CD4-positive, alpha-beta T cell treated with Interleukin-10 for 1 hour (primary cell): ENCODE measurements at regions not wholly inside any gene's neighbourhood (a gene's known extent, or its start where the extent isn't known, plus 50 kb on each side); places are given as distances from the start of the nearest gene placed in this dataset.
A peak's percentile ranks its signal among the peaks of the same experiment; 100 is the strongest.

Source experiments
- DNase-seq: peaks from one replicate; pipeline ENCODE4 v3.0.0-alpha.2; 2020

- no peak for DNase-seq
Measured at GRCh38 chr3:87390821-87391220, 114.4 kb upstream of the POU1F1 start.

DNA sequence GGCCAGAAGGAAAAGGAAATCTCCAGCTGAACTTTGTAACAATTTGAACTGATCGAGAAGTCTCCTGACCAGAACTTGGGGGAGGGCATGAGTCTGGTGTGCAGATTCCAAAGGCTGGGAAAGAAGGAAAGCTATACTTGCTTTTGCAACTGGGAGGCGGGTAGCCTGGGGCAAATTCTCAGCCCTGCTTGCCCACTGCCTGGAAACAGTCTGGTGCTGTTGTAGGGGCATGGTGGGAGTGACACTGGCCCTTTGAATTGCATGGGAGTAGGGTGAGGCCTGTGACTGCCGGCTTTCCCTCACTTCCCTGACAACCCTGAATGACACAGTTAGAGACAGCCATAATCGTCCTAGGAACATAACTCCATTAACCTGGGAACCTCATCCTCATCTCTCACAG is 114.0 kb upstream of the POU1F1 start:
- DNase-seq = no peak

DNA sequence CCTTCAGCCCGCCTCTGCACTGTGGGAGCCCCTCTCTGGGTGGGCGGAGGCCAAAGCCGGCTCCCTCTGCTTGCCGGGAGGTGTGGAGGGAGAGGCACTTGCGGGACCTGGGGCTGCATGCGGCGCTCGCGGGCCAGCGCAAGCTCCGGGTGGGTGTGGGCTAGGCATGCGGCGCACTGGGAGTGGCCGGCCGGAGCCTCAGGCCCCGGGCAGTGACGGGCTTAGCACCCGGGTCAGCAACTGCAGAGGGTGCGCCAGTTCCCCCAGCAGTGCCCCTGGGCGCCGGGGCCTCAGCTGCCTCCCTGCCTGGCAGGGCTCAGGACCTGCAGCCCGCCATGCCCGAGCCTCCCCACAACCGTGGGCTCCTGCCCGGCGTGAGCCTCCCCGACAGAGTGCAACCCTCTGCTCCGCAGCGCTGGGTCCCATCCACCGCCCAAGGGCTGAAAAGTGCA is 98.9 kb upstream of the POU1F1 start:
- DNase-seq = no peak

DNA sequence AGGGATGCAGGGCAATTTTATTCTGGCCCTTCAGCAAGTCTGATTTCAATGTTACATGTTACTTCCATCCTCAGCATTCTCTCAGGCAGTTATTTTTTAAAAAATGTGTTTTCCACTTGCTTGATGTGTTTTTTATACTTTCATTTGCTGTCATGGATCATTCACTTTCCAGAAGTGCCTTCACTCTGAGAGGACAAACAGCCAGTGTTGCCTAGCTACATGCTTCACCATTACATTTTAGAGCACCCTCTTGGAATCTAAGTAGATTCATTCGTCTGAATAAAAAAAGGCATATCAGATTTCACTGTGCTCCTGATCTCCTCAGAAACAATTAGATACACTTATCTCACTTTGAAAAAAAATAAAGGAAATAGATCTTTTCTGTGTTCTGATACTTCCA is 93.6 kb upstream of the POU1F1 start:
- DNase-seq = no peak

GRCh38 chr3:87367736-87368135 is 91.4 kb upstream of the POU1F1 start:
- no peak for DNase-seq

GRCh38 chr3:87363721-87364120 is 87.3 kb upstream of the POU1F1 start:
- DNase-seq = no peak

- DNase-seq = no peak
Measured at GRCh38 chr3:87361956-87362355, 85.6 kb upstream of the POU1F1 start.

DNA sequence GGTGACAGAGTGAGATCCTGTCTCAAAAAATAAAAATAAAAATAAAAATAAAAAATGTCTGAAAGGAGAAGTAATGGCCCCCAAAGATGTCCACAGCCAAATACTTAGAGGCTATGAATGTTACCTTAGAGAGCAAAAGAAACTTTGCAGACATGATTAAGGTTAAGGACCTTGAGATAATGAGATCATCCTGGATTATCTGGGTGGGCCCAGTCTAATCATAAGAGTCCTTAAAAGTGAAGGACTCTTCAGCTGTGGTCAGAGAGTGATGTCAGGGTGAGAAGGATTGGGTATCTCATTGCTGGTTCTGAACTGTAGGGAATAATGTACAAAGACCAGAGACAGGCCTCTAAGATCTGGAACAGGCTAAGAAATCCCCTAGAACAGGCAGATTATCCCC is 84.9 kb upstream of the POU1F1 start:
- DNase-seq = no peak

GRCh38 chr3:87359826-87360225 is 83.4 kb upstream of the POU1F1 start:
- DNase-seq = no peak

- no peak for DNase-seq
Measured at GRCh38 chr3:87359025-87359424, 82.6 kb upstream of the POU1F1 start.

DNA sequence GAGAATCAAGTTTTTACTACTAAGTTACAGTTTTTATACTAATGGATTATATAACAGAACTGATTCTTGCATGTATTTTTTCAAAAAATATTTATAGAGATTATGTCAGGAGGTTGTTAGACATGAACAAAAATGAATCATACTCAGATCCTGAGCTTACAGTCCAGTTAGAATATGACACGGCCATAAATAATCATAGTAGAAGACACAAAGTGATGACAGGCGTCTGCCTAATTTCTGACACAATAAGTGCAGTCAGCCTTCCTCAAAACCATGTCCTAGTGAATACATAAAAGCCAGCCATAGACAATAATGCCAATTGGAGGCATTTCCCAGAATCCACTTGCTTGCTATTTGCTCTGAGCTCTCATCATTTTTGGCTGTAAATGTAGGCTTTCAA is 81.7 kb upstream of the POU1F1 start:
- DNase-seq = no peak

DNA sequence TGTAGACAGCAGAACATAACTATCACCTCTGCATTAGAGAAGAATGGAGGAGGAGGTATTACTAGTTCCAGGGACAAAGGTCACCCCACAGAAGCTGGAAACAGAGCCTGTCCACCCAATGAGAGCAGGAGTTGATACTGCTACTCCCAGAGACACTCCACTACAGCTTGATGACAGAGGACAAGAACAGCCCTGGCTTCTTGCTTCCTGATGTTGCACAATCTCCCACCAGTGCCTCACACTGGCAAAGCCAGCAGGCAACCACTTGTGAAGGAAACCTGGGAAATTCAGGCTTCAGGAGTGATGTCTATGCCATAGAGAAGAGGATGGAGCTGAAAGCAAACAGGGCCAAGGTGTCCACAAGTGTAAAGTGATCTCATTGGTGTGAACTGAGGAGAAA is 78.0 kb upstream of the POU1F1 start:
- no peak for DNase-seq

GRCh38 chr3:87351937-87352336 is 75.6 kb upstream of the POU1F1 start:
- DNase-seq = no peak

DNA sequence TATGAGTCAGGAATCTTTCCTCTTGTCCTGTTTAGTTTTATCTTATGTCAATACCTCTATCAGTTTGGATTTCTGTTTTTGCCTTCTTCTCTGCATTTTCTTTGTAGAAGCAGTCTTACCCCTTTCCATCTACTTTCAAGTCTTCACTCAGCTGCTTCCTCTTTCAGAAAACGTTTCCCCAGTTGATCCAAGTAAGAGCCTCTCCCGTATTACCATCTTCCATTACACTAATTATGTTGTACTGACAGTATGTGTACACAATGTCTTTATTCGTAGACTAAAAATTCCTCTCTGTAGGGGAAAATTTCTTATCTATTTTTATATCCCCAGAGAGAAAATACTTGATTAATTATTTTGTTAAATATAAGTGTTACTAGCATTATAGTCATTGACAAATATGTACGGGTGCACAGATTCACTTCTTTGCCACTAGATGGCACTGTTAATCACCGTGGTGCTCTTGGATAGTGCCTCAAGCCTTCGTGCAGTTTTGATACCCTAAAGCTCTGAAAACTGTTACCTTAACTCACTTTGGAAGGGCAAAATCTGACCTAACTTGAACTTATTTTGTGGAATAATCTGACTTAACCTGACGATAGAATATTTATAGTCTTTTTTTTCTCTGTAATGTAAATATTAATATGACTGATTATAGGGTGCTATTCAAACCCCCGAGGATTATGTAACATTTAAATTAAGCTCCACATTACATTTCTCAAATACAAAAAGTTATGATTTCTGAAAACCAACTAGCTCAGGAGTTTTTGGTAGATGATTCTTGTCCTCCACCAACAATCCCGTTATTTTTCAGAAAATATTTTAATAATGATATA is 74.2 kb upstream of the POU1F1 start:
- DNase-seq = peak; percentile 56

DNA sequence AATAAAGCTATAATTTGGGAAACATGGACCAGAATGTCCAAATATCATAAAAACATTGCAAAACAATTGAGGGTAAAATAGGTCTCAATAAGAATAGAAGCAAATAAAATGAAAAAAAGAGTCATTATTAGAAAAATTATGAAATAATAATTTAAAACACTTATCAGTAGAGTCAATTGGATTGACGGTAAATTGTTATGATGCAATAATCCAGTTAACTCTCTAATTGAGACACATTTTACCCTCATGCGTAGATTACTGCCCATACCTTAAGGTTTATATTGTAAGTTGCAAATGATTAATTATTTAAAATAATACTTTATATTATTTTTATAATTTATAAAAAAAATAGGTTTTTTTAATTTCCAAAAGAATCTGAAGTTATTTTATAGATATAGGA is 73.4 kb upstream of the POU1F1 start:
- DNase-seq = no peak

DNA sequence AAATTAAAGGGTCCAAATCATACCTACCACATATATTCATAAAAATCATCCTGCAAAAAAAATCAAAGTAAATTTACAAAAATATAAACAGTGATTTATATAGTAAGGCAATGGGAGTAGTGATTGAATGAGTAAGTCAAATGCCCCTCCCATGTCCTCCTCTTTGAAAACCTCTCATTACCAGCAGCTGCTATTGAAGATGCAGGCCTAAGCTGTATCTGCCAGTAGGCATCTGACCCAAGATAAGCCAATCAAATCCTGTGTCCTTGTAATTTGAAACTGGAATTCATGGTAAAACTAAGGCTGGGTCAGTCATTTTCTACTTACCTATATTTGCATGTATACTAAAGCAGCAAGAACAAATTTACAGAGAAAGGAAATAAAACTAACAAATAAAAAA is 60.4 kb upstream of the POU1F1 start:
- DNase-seq = no peak

- no peak for DNase-seq
Measured at GRCh38 chr3:87335931-87336330, 59.5 kb upstream of the POU1F1 start.

DNA sequence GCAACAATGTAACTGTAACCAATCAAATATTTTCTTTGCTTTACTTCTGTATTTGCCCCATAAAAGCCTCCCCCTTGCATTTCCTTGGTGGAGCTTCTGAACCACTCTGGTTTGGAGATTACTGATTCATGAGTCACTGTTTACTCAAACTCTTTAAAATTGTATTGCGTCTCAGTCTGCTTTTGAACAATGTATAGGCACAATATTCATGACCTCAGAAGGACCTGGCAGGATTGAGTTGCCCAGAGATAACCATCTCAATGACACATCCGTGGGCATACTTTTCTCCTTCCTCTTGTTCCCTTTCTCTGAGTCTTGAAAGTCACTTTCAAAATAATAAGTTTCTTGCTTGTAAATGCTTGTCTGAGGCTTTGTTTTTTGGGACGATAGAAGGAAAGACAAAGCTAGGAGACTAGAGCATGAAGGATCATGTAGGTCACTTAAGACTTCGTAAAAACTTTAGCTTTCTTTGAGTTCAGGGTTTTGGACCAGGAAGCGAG is 57.1 kb upstream of the POU1F1 start:
- DNase-seq = no peak

- DNase-seq = no peak
Measured at GRCh38 chr3:87332789-87333188, 56.4 kb upstream of the POU1F1 start.

DNA sequence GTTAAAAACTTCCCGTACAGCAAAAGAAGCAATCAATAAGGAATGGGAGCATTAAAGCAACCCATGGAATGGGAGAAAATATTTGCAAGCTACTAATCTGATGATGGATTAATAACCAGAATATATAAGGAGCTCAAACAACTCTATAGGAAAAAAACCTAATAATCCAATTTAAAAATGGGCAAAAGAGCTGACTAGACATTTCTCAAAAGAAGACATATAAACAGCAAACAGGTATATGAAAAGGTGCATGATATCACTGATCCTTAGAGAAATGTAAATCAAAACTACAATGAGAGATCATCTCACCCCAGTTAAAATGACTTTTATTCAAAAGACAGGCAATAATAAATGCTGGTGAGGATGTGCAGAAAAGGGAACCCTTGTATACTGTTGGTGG is 52.7 kb upstream of the POU1F1 start:
- no peak for DNase-seq
